ENCODE measurements at regions not wholly inside any gene's neighbourhood (a gene's known extent, or its start where the extent isn't known, plus 50 kb on each side); places are given as distances from the start of the nearest gene placed in this dataset.
A peak's percentile ranks its signal among the peaks of the same experiment; 100 is the strongest.

GRCh38 chr13:104473936-104474335, 1407.7 kb upstream of the SLC10A2 start:
- DNase-seq, result no peak

DNA sequence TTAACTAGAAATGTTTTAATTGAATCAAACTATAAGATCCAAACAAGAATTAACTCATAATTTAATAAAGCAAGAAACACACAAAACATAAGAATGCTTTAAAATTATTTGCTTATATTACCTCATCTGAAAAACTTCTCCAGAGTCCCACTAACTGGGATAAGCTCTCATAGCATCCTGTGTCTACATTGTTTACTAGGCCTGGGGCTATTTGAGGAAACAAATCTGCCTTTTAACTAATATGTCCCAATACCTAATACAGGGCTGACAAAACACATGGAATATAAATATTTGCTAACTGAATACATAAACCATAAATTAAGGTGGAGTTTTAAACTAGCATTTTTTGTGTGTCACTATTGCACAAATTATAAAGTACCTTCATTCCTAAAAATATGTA, 1399.8 kb upstream of the SLC10A2 start:
- DNase-seq, result peak in 1 of 3 experiments; percentile 66

DNA sequence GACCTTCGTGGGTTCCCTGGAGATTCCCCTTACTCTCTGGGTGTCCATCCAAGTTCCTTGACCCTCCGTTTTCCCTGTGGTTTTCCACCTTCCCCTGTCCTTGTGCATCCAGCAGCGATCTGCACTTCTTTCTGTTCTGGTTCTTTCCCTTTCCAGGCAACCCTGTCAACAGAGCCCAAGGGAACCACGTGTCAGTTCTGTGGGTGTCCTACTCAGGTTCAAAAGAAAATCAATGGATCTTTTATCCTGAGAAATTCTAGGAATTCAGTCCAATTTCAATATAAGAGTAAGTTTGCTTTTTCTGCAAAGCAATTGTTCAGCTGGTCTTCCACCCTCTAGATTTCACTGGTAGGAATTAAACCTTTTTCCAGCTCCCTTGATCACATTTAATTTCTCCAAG, 1394.8 kb upstream of the SLC10A2 start:
- no peak for DNase-seq

- no peak for DNase-seq
Observed at GRCh38 chr13:104460554-104460953, 1394.3 kb upstream of the SLC10A2 start.

- DNase-seq, result no peak
Observed at GRCh38 chr13:104450006-104450405, 1383.8 kb upstream of the SLC10A2 start.

GRCh38 chr13:104447348-104447747, 1381.1 kb upstream of the SLC10A2 start:
- DNase-seq, result no peak

DNA sequence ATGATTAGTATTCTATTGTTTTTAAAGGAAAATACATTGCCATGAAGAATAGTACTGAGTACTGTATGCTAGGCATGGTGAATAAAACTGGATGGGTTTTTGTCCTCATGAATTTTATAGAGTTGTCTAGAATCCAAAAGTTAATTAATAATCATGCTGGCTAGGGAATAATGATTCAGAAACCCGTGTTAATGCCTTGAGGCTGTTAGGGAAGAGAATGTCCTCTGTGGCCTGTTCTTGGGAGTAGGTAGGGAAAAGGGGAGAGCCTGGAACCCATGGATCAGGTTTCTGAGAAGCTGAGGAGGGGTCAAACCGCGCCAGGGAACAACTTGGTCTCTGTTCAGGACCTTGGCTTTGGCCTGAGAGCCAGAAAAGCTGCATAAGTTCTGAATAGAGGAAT, 1376.3 kb upstream of the SLC10A2 start:
- DNase-seq, result no peak

DNA sequence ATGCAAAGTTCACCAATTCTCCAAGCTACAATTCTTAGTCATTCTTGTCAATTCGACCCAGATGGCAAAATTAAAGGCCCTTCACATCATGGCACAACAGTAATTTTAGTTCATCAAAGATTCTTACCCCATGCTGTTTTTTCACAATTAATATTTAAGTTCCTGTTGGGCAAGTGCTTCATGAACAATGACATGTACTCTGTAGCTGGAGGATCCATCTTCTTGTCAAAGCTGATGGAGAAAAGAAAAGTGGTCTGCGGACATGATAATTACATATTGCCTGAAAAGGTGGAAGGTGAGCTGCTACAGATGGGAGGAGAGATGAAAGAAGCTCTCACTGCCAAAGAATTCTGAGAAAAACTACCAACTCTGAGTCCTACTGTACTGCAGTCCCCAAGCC, 1370.3 kb upstream of the SLC10A2 start:
- peak in 2 of 3 experiments; percentile 51 to 91 for DNase-seq

- no peak for DNase-seq
Observed at GRCh38 chr13:104431895-104432294, 1365.7 kb upstream of the SLC10A2 start.

DNA sequence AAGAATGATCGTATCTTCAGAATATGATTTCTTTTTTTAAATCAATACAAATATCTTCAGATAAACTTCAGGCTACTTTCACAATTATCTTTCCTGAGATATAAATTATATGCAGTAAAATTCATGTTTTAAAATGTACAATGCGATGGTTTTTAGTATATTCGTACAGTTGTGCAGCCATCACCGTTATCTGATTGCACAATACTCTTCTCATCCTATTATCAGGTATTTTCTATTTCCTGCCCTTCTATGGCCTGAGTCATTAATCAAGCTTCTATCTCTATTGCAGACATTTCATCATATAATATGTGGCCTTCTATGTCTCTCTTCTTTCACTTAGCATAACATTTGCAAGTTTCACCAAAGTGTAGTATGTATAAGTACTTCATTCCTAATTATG, 1360.2 kb upstream of the SLC10A2 start:
- no peak for DNase-seq

- DNase-seq, result peak in 2 of 3 experiments; percentile 26 to 86
Observed at GRCh38 chr13:104422668-104423067, 1356.5 kb upstream of the SLC10A2 start.

DNA sequence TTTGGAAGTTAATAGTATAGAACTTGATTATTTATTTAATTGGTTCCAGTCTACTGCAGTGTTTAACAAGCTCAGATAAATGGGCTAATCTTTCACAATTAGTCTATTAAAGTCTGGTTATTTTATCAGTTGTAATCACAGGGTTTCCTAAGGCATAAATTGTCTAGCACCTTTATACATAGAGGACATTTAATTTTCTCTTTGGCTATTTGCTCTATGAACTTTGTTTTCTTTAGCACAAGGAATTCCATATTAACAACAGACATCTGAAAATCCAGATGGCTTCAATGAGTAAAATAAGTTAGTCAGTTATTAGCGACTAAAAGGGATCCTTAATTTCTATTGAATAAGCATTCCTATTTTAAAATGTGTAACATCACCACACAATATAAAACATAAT, 1350.8 kb upstream of the SLC10A2 start:
- DNase-seq, result peak in 2 of 3 experiments; percentile 17 to 70

DNA sequence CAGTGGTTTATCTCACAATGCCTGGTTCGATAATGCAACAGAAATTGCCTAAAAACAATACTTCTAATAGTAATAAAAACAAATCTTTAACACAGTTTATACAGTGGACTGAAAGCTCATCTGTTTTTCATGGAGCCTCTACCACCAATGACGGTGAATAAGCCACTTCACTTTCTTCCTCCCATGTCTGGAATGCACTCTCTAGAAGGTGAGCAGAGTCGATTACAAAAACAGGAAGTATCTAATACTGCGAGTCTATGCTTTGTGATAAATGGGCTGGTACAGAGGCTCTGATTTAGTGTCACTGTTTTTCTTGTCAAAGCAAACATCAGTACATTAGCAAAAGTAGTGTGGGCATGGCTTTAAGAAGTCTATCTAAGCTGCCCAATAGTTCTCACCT, 1348.6 kb upstream of the SLC10A2 start:
- peak in 1 of 3 experiments; percentile 35 for DNase-seq

DNA sequence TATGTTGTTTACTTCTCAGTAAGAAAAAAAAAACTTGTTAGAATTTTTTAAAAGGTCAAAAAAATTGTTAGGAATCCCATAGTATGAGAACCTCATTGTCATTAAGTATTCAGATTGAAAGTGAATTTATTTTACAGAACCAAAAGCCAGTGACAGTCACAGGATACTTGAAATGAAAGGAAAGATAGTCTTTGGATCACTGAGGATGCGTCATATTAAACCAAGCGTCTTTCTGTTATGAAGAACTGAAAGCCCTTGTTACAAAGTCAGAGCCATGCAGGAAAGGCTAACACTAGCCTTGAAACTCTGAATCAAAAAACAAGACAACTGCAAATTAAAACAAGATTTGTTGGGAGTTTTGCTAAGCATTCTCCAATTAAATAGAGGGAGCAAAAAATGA, 1348.0 kb upstream of the SLC10A2 start:
- no peak for DNase-seq

GRCh38 chr13:104411141-104411765, 1345.0 kb upstream of the SLC10A2 start:
- no peak for DNase-seq

GRCh38 chr13:104408733-104409132, 1342.5 kb upstream of the SLC10A2 start:
- DNase-seq, result no peak

DNA sequence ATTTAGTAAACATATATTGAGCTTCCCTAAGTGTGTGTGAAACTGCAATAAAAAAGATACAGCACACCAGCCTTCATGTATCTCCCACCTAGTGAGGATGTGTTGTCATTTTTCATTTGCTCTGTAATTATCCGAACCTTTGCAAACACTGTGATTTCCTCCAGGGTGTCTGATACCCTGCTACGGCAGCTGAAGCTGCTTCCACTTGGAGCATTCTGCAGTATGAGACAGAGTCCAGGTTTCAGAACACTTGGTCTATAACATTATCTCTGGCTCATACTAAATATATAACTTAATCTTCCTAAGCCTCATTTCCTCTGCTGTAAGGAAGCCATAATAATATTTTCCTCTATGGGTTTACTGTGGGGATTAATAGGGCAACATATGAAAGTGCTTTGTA, 1338.1 kb upstream of the SLC10A2 start:
- DNase-seq, result peak in 2 of 3 experiments; percentile 59 to 86

- peak in 1 of 3 experiments; percentile 9 for DNase-seq
Observed at GRCh38 chr13:104389691-104390090, 1323.5 kb upstream of the SLC10A2 start.

DNA sequence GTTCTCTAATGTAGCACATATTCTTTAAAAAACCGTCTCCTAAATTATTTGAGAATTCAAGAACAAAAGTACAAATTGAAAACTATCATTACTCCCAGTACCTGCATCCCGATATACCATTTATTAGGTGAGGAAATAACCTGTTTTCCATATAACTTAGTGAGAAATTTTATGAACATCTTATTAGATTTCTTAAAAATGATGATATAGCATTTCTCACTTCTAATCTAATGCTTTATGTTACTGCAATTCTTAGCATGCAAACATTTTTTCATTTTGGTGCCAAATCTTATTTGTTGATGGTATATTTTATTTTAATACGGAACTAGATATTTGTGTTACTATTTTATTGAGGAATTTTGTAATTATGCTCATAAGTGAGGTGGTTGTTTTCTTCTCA, 1321.3 kb upstream of the SLC10A2 start:
- DNase-seq, result no peak

DNA sequence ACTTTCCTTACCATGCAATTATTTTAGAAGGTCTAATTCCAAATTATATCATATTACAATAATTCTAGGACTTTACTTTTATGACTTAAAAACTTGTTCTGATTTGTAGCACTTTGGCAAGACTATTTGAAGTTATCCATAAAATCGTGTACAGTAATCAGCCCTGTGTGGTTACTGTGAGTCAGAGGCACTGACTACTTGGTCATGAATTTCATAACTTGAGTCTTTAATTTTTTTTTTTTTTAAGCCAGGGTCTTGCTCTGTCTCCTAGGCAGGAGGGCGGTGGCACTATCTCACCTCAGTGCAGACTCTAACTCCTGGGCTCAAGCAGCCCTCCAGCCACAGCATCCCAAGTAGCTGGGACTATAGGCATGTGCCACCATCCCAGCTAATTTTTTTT, 1319.2 kb upstream of the SLC10A2 start:
- DNase-seq, result no peak

GRCh38 chr13:104382951-104383350, 1316.7 kb upstream of the SLC10A2 start:
- DNase-seq, result no peak

GRCh38 chr13:104376588-104376987, 1310.4 kb upstream of the SLC10A2 start:
- no peak for DNase-seq

DNA sequence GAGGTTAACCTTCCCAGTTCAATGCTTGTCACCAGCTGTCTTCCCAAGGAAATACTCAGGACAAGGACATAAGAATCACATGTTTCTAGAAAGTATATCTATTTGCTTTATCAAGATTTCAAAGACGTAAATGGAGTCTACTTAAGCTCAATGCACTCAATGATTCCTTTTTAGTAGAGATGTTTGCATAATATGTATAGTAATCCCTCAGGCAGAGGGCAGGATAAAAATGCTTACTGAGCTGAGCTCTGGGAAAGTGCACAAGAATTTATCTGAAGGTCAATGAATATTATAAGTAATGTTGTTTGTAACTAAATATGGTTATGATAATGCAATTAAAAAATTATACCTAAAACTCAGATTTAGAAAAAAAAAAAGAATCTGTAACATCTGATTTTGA, 1309.4 kb upstream of the SLC10A2 start:
- DNase-seq, result no peak

DNA sequence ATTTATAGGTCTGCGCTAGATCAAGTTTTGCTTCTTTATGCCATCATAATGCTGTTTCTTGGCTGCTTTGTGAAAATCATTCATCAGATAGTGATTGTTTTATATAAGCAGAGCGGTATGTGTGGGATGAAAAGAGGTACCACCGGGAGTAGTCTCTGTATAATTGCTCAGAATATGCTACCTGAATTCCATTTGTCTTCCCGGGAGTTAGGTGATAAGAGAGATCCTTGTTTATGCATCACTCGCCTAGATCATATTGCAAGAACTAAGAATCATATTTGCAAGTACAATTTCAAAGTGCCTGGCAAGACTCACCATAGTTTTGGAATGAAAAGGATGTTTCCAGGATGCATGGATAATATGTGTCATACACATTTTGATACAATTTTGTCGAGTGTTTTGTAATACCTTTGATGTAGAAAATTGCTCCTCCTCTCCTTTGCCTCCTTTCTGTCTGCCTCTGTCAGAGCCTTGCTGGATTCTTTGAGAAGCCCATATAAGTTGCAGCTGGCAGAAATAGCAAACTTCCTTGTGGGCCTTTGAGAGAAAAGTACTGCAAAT, 1306.0 kb upstream of the SLC10A2 start:
- DNase-seq, result peak in 2 of 3 experiments; percentile 26 to 44

DNA sequence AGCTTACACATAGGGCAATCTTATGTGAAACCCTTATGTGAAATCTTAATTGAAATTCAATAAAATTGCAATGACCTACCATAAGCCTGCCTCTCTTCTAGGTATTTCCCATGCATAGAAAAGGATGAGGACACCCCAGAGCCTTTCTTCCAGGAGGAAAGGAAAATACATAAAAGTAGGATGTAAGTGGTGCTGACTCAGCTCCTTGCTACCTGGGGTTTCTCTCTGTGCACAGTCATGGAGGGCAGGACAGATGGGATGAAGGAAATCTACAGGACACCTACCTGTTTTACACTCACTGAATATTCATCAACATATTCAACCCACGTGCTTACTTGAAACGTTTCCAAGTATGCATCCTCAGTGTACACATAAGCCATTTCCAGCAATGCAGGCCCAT, 1299.2 kb upstream of the SLC10A2 start:
- no peak for DNase-seq

Data from NCI-H1417 (cell line).